ENCODE measurements at regions not wholly inside any gene's neighbourhood (a gene's known extent, or its start where the extent isn't known, plus 50 kb on each side); places are given as distances from the start of the nearest gene placed in this dataset.

DNA sequence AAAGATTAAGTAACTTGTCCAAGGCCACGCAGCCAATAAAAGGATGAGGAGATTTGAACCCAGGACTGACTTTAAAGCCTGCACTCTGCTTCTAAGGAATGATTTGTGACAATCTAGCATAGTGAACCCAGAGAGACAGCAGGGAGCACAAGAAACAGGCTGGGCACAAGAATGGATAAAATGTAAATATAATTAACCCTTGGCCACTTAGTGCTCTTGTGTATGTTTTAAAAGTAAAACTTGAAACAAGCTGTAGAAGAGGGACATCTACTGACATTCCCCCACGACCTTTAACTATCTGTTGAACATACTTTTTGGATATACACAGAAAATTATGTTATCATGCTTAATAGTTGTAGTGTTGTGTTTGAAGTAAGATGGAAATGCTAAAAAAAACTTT lies 141.9 kb upstream of the PMFBP1 start:
- H3K27me3 ChIP-seq (ENCODE audit: insufficient read depth, low read length), result no peaks in the 10 kb centered on the region
- no peaks in the 10 kb centered on the region for H3K4me1 ChIP-seq (ENCODE audit: insufficient read depth, low read length, severe bottlenecking)

DNA sequence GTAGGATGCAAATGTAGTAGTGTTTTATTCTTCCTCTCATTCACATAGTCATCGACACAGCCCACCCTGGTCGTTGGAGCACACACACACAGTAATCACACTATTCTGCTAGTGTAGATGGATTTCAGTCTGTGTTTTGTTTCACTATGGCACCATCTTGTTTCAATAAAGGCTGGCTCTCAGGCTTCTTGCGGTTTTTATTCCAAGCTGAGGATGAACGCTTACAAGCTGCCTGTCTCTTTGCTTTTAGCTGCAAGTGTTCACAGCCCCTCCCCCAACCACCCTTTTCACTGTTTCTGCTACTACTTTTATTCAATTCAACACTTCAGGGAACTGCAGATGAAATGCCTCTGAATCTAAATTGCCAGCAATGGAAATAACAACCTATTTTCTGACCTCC lies 140.9 kb upstream of the PMFBP1 start:
- H3K27me3 ChIP-seq (ENCODE audit: insufficient read depth, low read length), result no peaks in the 10 kb centered on the region
- no peaks in the 10 kb centered on the region for H3K79me2 ChIP-seq (ENCODE audit: insufficient read depth, low read length)
- no peaks in the 10 kb centered on the region for H4K20me1 ChIP-seq (ENCODE audit: insufficient read depth, low read length)
- H3K4me1 ChIP-seq (ENCODE audit: insufficient read depth, low read length, severe bottlenecking), result no peaks in the 10 kb centered on the region
- H3K9me2 ChIP-seq (ENCODE audit: low read depth, low read length), result no peaks in the 10 kb centered on the region
- no peaks in the 10 kb centered on the region for H3F3A ChIP-seq (ENCODE audit: insufficient read depth, low read length)
- TF ChIP-seq, protein P1, sequence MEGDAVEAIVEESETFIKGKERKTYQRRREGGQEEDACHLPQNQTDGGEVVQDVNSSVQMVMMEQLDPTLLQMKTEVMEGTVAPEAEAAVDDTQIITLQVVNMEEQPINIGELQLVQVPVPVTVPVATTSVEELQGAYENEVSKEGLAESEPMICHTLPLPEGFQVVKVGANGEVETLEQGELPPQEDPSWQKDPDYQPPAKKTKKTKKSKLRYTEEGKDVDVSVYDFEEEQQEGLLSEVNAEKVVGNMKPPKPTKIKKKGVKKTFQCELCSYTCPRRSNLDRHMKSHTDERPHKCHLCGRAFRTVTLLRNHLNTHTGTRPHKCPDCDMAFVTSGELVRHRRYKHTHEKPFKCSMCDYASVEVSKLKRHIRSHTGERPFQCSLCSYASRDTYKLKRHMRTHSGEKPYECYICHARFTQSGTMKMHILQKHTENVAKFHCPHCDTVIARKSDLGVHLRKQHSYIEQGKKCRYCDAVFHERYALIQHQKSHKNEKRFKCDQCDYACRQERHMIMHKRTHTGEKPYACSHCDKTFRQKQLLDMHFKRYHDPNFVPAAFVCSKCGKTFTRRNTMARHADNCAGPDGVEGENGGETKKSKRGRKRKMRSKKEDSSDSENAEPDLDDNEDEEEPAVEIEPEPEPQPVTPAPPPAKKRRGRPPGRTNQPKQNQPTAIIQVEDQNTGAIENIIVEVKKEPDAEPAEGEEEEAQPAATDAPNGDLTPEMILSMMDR (IDR thresholded peaks at IDR 0.05; ENCODE audit: low read length), result no peak
- no peak for TF ChIP-seq EZH2 (IDR thresholded peaks at IDR 0.05; ENCODE audit: borderline replicate concordance, low read length)
- H3K9me3 ChIP-seq (ENCODE audit: low read length), result no peaks in the 10 kb centered on the region
- no peak overlapping the region for H2AFZ ChIP-seq (ENCODE audit: low read length)
- H3K4me3 ChIP-seq (ENCODE audit: low read depth, low read length, poor library complexity, severe bottlenecking), result no peak overlapping the region
- no peak overlapping the region for H3K27ac ChIP-seq (ENCODE audit: low read depth, low read length, poor library complexity, severe bottlenecking)
- no peak overlapping the region for H3K4me2 ChIP-seq (ENCODE audit: low read length)
- H3K36me3 ChIP-seq (ENCODE audit: insufficient read depth, low read length), result no peaks in the 10 kb centered on the region
- no peak overlapping the region for H3K9ac ChIP-seq (ENCODE audit: low read length)

More for the DNA sequence above, 141.9 kb upstream of the PMFBP1 start:
- H3K9me2 ChIP-seq (ENCODE audit: low read depth, low read length), result no peaks in the 10 kb centered on the region
- TF ChIP-seq, protein P1 (IDR thresholded peaks at IDR 0.05; ENCODE audit: low read length), result no peak
- TF ChIP-seq EZH2 (IDR thresholded peaks at IDR 0.05; ENCODE audit: borderline replicate concordance, low read length), result no peak
- no peak overlapping the region for H3K9ac ChIP-seq (ENCODE audit: low read length)
- H3K79me2 ChIP-seq (ENCODE audit: insufficient read depth, low read length), result no peaks in the 10 kb centered on the region
- H3K9me3 ChIP-seq (ENCODE audit: low read length), result no peaks in the 10 kb centered on the region
- H2AFZ ChIP-seq (ENCODE audit: low read length), result no peak overlapping the region
- no peak overlapping the region for H3K4me3 ChIP-seq (ENCODE audit: low read depth, low read length, poor library complexity, severe bottlenecking)
- no peaks in the 10 kb centered on the region for H4K20me1 ChIP-seq (ENCODE audit: insufficient read depth, low read length)
- H3F3A ChIP-seq (ENCODE audit: insufficient read depth, low read length), result no peaks in the 10 kb centered on the region
- no peaks in the 10 kb centered on the region for H3K36me3 ChIP-seq (ENCODE audit: insufficient read depth, low read length)
- H3K4me2 ChIP-seq (ENCODE audit: low read length), result no peak overlapping the region
- H3K27ac ChIP-seq (ENCODE audit: low read depth, low read length, poor library complexity, severe bottlenecking), result no peak overlapping the region

- H3K9ac ChIP-seq (ENCODE audit: low read length), result no peak overlapping the region
- H3K4me1 ChIP-seq (ENCODE audit: insufficient read depth, low read length, severe bottlenecking), result no peaks in the 10 kb centered on the region
- H4K20me1 ChIP-seq (ENCODE audit: insufficient read depth, low read length), result no peaks in the 10 kb centered on the region
- no peaks in the 10 kb centered on the region for H3K9me3 ChIP-seq (ENCODE audit: low read length)
- H3K4me2 ChIP-seq (ENCODE audit: low read length), result no peak overlapping the region
- no peak overlapping the region for H3K27ac ChIP-seq (ENCODE audit: low read depth, low read length, poor library complexity, severe bottlenecking)
- no peaks in the 10 kb centered on the region for H3K27me3 ChIP-seq (ENCODE audit: insufficient read depth, low read length)
- H3K4me3 ChIP-seq (ENCODE audit: low read depth, low read length, poor library complexity, severe bottlenecking), result no peak overlapping the region
- H3K79me2 ChIP-seq (ENCODE audit: insufficient read depth, low read length), result no peaks in the 10 kb centered on the region
- no peak for TF ChIP-seq EZH2 (IDR thresholded peaks at IDR 0.05; ENCODE audit: borderline replicate concordance, low read length)
- TF ChIP-seq, protein P1 (IDR thresholded peaks at IDR 0.05; ENCODE audit: low read length), result no peak
- H3F3A ChIP-seq (ENCODE audit: insufficient read depth, low read length), result no peaks in the 10 kb centered on the region
- no peaks in the 10 kb centered on the region for H3K9me2 ChIP-seq (ENCODE audit: low read depth, low read length)
- no peaks in the 10 kb centered on the region for H3K36me3 ChIP-seq (ENCODE audit: insufficient read depth, low read length)
- H2AFZ ChIP-seq (ENCODE audit: low read length), result no peak overlapping the region
Measured at GRCh38 chr16:72311426-72311825, 139.5 kb upstream of the PMFBP1 start.

Data from OCI-LY1 (cell line).